ENCODE measurements at regions not wholly inside any gene's neighbourhood (a gene's known extent, or its start where the extent isn't known, plus 50 kb on each side); places are given as distances from the start of the nearest gene placed in this dataset.

- Mint-ChIP-seq H3K4me3 (no peak overlapping the region), H3K4me1 (peaks cover 7% of the 10 kb centered on the region), H3K27ac (no peak overlapping the region), H3K27me3 (no peaks in the 10 kb centered on the region), H3K9me3 (peaks cover 0 to 16% of the 10 kb centered on the region in 2 donors)
- ATAC-seq: no peak
- no peak for DNase-seq
Observed at GRCh38 chr5:82619097-82619496, 340.9 kb upstream of the RPS23 start.

GRCh38 chr5:82614706-82615105 lies 336.6 kb upstream of the RPS23 start:
- H3K27ac Mint-ChIP-seq: no peak overlapping the region
- no peak for DNase-seq
- no peak overlapping the region for H3K4me3 Mint-ChIP-seq
- ATAC-seq: no peak
- H3K9me3 Mint-ChIP-seq: peaks cover 0 to 16% of the 10 kb centered on the region in 2 donors
- H3K4me1 Mint-ChIP-seq: no peaks in the 10 kb centered on the region
- no peaks in the 10 kb centered on the region for H3K27me3 Mint-ChIP-seq

GRCh38 chr5:82613891-82614290 lies 335.7 kb upstream of the RPS23 start:
- DNase-seq: no peak
- H3K27ac Mint-ChIP-seq: no peak overlapping the region
- no peak overlapping the region for H3K4me3 Mint-ChIP-seq
- H3K27me3 Mint-ChIP-seq: no peaks in the 10 kb centered on the region
- H3K4me1 Mint-ChIP-seq: no peaks in the 10 kb centered on the region
- ATAC-seq: no peak
- H3K9me3 Mint-ChIP-seq: peaks cover 0 to 13% of the 10 kb centered on the region in 2 donors

GRCh38 chr5:82610686-82611085 lies 332.5 kb upstream of the RPS23 start:
- Mint-ChIP-seq H3K9me3 (peaks cover 10 to 31% of the 10 kb centered on the region in 2 donors), H3K27ac (no peak overlapping the region), H3K4me1 (no peaks in the 10 kb centered on the region), H3K27me3 (no peaks in the 10 kb centered on the region), H3K4me3 (no peak overlapping the region)
- no peak for DNase-seq
- ATAC-seq: no peak

GRCh38 chr5:82605441-82605973 lies 327.4 kb upstream of the RPS23 start:
- Mint-ChIP-seq H3K27ac (no peak overlapping the region), H3K4me3 (no peak overlapping the region), H3K9me3 (peaks cover 10 to 26% of the 10 kb centered on the region in 2 donors), H3K27me3 (peaks cover 8% of the 10 kb centered on the region), H3K4me1 (no peaks in the 10 kb centered on the region)
- ATAC-seq: peak; percentile 39
- DNase-seq: no peak

- DNase-seq (no peak), ATAC-seq (no peak)
- H3K27ac Mint-ChIP-seq: peak overlapping the region in 1 of 2 donors; percentile 12
- no peaks in the 10 kb centered on the region for H3K4me1 Mint-ChIP-seq
- peaks cover 10 to 23% of the 10 kb centered on the region in 2 donors for H3K9me3 Mint-ChIP-seq
- H3K4me3 Mint-ChIP-seq: no peak overlapping the region
- H3K27me3 Mint-ChIP-seq: peaks cover 8% of the 10 kb centered on the region
Observed at GRCh38 chr5:82603033-82603987, 325.2 kb upstream of the RPS23 start.

- Mint-ChIP-seq H3K4me3 (no peak overlapping the region), H3K4me1 (no peaks in the 10 kb centered on the region), H3K9me3 (peaks cover under 1 to 10% of the 10 kb centered on the region in 2 donors), H3K27me3 (peaks cover 8% of the 10 kb centered on the region), H3K27ac (no peak overlapping the region)
- no peak for DNase-seq
- no peak for ATAC-seq
Observed at GRCh38 chr5:82601861-82602260, 323.7 kb upstream of the RPS23 start.

- ATAC-seq: no peak
- peaks cover 8% of the 10 kb centered on the region for H3K27me3 Mint-ChIP-seq
- H3K9me3 Mint-ChIP-seq: peaks cover 0 to 6% of the 10 kb centered on the region in 2 donors
- no peak overlapping the region for H3K27ac Mint-ChIP-seq
- H3K4me1 Mint-ChIP-seq: no peaks in the 10 kb centered on the region
- no peak for DNase-seq
- no peak overlapping the region for H3K4me3 Mint-ChIP-seq
Observed at GRCh38 chr5:82601077-82601476, 322.9 kb upstream of the RPS23 start.

GRCh38 chr5:82599692-82600091 lies 321.5 kb upstream of the RPS23 start:
- DNase-seq (no peak), ATAC-seq (no peak)
- H3K4me1 Mint-ChIP-seq: no peaks in the 10 kb centered on the region
- H3K27me3 Mint-ChIP-seq: peaks cover 8% of the 10 kb centered on the region
- H3K4me3 Mint-ChIP-seq: no peak overlapping the region
- no peaks in the 10 kb centered on the region for H3K9me3 Mint-ChIP-seq
- no peak overlapping the region for H3K27ac Mint-ChIP-seq

- peaks cover 8% of the 10 kb centered on the region for H3K27me3 Mint-ChIP-seq
- no peak overlapping the region for H3K4me3 Mint-ChIP-seq
- no peaks in the 10 kb centered on the region for H3K4me1 Mint-ChIP-seq
- no peak overlapping the region for H3K27ac Mint-ChIP-seq
- H3K9me3 Mint-ChIP-seq: no peaks in the 10 kb centered on the region
- DNase-seq: no peak
- ATAC-seq: no peak
Observed at GRCh38 chr5:82599030-82599429, 320.9 kb upstream of the RPS23 start.

GRCh38 chr5:82597437-82597836 lies 319.3 kb upstream of the RPS23 start:
- no peak for DNase-seq
- no peak overlapping the region for H3K4me3 Mint-ChIP-seq
- no peak overlapping the region for H3K27ac Mint-ChIP-seq
- no peaks in the 10 kb centered on the region for H3K9me3 Mint-ChIP-seq
- peaks cover 8% of the 10 kb centered on the region for H3K27me3 Mint-ChIP-seq
- H3K4me1 Mint-ChIP-seq: no peaks in the 10 kb centered on the region
- ATAC-seq: no peak

- no peak for ATAC-seq
- H3K27ac Mint-ChIP-seq: no peak overlapping the region
Observed at GRCh38 chr5:82596451-82596850, 318.3 kb upstream of the RPS23 start.

GRCh38 chr5:82595113-82595512 lies 317.0 kb upstream of the RPS23 start:
- H3K4me1 Mint-ChIP-seq: no peaks in the 10 kb centered on the region
- ATAC-seq (no peak), DNase-seq (no peak)
- no peak overlapping the region for H3K27ac Mint-ChIP-seq
- no peak overlapping the region for H3K4me3 Mint-ChIP-seq
- H3K27me3 Mint-ChIP-seq: peaks cover 8% of the 10 kb centered on the region
- H3K9me3 Mint-ChIP-seq: peaks cover 6 to 7% of the 10 kb centered on the region in 2 donors

More at GRCh38 chr5:82596451-82596850, 318.3 kb upstream of the RPS23 start:
- Mint-ChIP-seq H3K4me3 (no peak overlapping the region), H3K9me3 (no peaks in the 10 kb centered on the region), H3K4me1 (no peaks in the 10 kb centered on the region), H3K27me3 (peaks cover 6% of the 10 kb centered on the region)
- DNase-seq: no peak

- no peak for DNase-seq
- Mint-ChIP-seq H3K9me3 (peaks cover 8 to 13% of the 10 kb centered on the region in 2 donors), H3K27ac (no peak overlapping the region), H3K27me3 (peaks cover 8% of the 10 kb centered on the region), H3K4me1 (no peaks in the 10 kb centered on the region), H3K4me3 (no peak overlapping the region)
- no peak for ATAC-seq
Observed at GRCh38 chr5:82594097-82594496, 315.9 kb upstream of the RPS23 start.

GRCh38 chr5:82593481-82593880 lies 315.3 kb upstream of the RPS23 start:
- DNase-seq (no peak), ATAC-seq (no peak)
- Mint-ChIP-seq H3K4me3 (no peak overlapping the region), H3K4me1 (no peaks in the 10 kb centered on the region), H3K27ac (no peak overlapping the region), H3K27me3 (peaks cover 8% of the 10 kb centered on the region), H3K9me3 (peaks cover 10 to 13% of the 10 kb centered on the region in 2 donors)

- no peak overlapping the region for H3K27ac Mint-ChIP-seq
Observed at GRCh38 chr5:82591021-82591515, 312.9 kb upstream of the RPS23 start.

More at GRCh38 chr5:82591021-82591515, 312.9 kb upstream of the RPS23 start:
- peaks cover 8% of the 10 kb centered on the region for H3K27me3 Mint-ChIP-seq
- H3K4me3 Mint-ChIP-seq: no peak overlapping the region
- DNase-seq (no peak), ATAC-seq (no peak)
- peaks cover 12 to 13% of the 10 kb centered on the region in 2 donors for H3K9me3 Mint-ChIP-seq
- no peaks in the 10 kb centered on the region for H3K4me1 Mint-ChIP-seq

Measured in stimulated activated naive CD8-positive, alpha-beta T cell treated with anti-CD3 and anti-CD28 coated beads, Interleukin-15, amount 100 ng/mL, for 72 hours (primary cell).